ENCODE measurements at regions not wholly inside any gene's neighbourhood (a gene's known extent, or its start where the extent isn't known, plus 50 kb on each side); places are given as distances from the start of the nearest gene placed in this dataset.

DNA sequence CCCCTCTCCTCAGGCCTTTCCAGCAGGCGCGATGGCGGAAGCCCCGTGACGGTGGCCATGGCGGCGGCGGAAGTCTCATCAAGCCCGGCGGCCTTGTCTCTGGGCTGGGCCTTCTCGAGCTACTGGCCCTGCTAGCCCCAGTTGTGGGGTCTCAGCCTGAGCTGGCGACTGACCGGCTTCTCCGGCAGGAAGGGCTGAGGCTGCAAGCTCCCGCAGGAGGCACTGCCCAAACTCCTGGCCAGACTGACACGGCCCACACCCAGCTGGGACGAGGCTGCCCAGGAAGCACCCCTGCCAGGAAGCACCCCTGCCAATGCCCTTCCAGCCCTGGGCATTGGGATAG lies 88.5 kb upstream of the ANKH start:
- FAIRE-seq (no peak), DNase-seq (ENCODE audit: low read depth, low spot score) (no peak)
- Histone ChIP-seq H3K9ac (replicated peaks; ENCODE audit: extremely low read depth, insufficient read depth, low read length) (no peak overlapping the region), H3K36me3 (ENCODE audit: control insufficient read depth in 2 of 2, extremely low read depth in 1 of 2, insufficient read depth in 2 of 2, low read length in 2 of 2) (no peaks in the 10 kb centered on the region), H3K27ac (ENCODE audit: insufficient read depth, low read depth, low read length) (no peak overlapping the region), H3K79me2 (ENCODE audit: control insufficient read depth, insufficient read depth, low read length) (no peaks in the 10 kb centered on the region), H3K4me2 (ENCODE audit: insufficient read depth, low read length) (no peak overlapping the region), H4K20me1 (replicated peaks; ENCODE audit: control insufficient read depth, extremely low read depth, insufficient read depth, low read length) (no peaks in the 10 kb centered on the region), H3K27me3 (ENCODE audit: control insufficient read depth in 2 of 2, insufficient read depth in 2 of 2, low read length in 2 of 2) (no peaks in the 10 kb centered on the region), H3K9me3 (replicated peaks; ENCODE audit: control insufficient read depth, insufficient read depth, low read length) (no peaks in the 10 kb centered on the region), H3K4me3 (replicated peaks in 1 of 3; ENCODE audit: insufficient read depth in 1 of 3, low read depth in 1 of 3, low read length in 3 of 3) (no peak overlapping the region), H3K4me1 (ENCODE audit: control insufficient read depth, extremely low read depth, insufficient read depth, low read length) (no peaks in the 10 kb centered on the region), H2AFZ (ENCODE audit: low read depth, low read length) (no peak overlapping the region), H3K9me1 (replicated peaks; ENCODE audit: control insufficient read depth, extremely low read depth, insufficient read depth, low read length) (no peaks in the 10 kb centered on the region)
- no TSS peak for BruUV-seq (replicated peaks)
- intact Hi-C loops (cut with micrococcal nuclease) (no loop called here), dilution Hi-C loops (cut with MboI; ENCODE audit: extremely low pct_ligation_motif_present, low sequenced_read_pairs) (no loop called here)
- ChIA-PET CTCF (no interaction called here), POLR2A (no interaction called here)
- TF ChIP-seq POLR2AphosphoS5 (IDR thresholded peaks at IDR 0.05; ENCODE audit: insufficient read depth, low read depth, low read length) = no peak
- TF ChIP-seq, protein P1, sequence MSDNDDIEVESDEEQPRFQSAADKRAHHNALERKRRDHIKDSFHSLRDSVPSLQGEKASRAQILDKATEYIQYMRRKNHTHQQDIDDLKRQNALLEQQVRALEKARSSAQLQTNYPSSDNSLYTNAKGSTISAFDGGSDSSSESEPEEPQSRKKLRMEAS (IDR thresholded peaks at IDR 0.05; ENCODE audit: insufficient read depth, insufficient read length) = no peak
- TF ChIP-seq, protein P2, sequence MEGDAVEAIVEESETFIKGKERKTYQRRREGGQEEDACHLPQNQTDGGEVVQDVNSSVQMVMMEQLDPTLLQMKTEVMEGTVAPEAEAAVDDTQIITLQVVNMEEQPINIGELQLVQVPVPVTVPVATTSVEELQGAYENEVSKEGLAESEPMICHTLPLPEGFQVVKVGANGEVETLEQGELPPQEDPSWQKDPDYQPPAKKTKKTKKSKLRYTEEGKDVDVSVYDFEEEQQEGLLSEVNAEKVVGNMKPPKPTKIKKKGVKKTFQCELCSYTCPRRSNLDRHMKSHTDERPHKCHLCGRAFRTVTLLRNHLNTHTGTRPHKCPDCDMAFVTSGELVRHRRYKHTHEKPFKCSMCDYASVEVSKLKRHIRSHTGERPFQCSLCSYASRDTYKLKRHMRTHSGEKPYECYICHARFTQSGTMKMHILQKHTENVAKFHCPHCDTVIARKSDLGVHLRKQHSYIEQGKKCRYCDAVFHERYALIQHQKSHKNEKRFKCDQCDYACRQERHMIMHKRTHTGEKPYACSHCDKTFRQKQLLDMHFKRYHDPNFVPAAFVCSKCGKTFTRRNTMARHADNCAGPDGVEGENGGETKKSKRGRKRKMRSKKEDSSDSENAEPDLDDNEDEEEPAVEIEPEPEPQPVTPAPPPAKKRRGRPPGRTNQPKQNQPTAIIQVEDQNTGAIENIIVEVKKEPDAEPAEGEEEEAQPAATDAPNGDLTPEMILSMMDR (IDR thresholded peaks at IDR 0.05; ENCODE audit: extremely low read depth in 1 of 2, insufficient read depth in 1 of 2, low read depth in 1 of 2, low read length in 2 of 2) = no peak
- TF ChIP-seq POLR2A (IDR thresholded peaks at IDR 0.05; ENCODE audit: low read depth, low read length) = no peak
- no peak for TF ChIP-seq EZH2 (IDR thresholded peaks at IDR 0.05; ENCODE audit: borderline replicate concordance, low read depth, low read length, severe bottlenecking)
- TF ChIP-seq JUN (IDR thresholded peaks at IDR 0.05; ENCODE audit: borderline replicate concordance, insufficient read depth, insufficient read length, low read depth) = no peak
- TF ChIP-seq GATA2 (IDR thresholded peaks at IDR 0.05; ENCODE audit: insufficient read depth, insufficient read length, low read depth, low read length) = no peak

Measured in endothelial cell of umbilical vein (primary cell).